Occipital lobe (tissue), 1 donor: ENCODE measurements at regions not wholly inside any gene's neighbourhood (a gene's known extent, or its start where the extent isn't known, plus 50 kb on each side); places are given as distances from the start of the nearest gene placed in this dataset.
"Not testable (repeated sequence)": the region's sequence is repeated elsewhere in the genome, so short reads cannot be mapped to it uniquely, and the experiment has no call there.

Experiments
- DNase-seq: peaks from one replicate; lab custom pipeline; 2025; lab: John Stamatoyannopoulos, UW

- DNase-seq, result no peak
These were observed 273.2 kb upstream of the RGMA start for GRCh38 chr15:93362203-93362602.

- DNase-seq, result no peak
These were observed 272.7 kb upstream of the RGMA start for GRCh38 chr15:93361703-93362102.

GRCh38 chr15:93360976-93361375 lies 272.0 kb upstream of the RGMA start:
- DNase-seq, result no peak

GRCh38 chr15:93360318-93360717 lies 271.3 kb upstream of the RGMA start:
- DNase-seq, result no peak

- DNase-seq, result no peak
These were observed 270.6 kb upstream of the RGMA start for GRCh38 chr15:93359425-93360131.

- no peak for DNase-seq
These were observed 270.0 kb upstream of the RGMA start for GRCh38 chr15:93359060-93359408.

GRCh38 chr15:93358166-93359059 lies 269.4 kb upstream of the RGMA start:
- no peak for DNase-seq

GRCh38 chr15:93348711-93349545 lies 259.9 kb upstream of the RGMA start:
- no peak for DNase-seq

GRCh38 chr15:93347986-93348385 lies 259.0 kb upstream of the RGMA start:
- no peak for DNase-seq

GRCh38 chr15:93345981-93346380 lies 257.0 kb upstream of the RGMA start:
- no peak for DNase-seq

- DNase-seq, result not testable (repeated sequence)
These were observed 254.4 kb upstream of the RGMA start for GRCh38 chr15:93343402-93343801.

GRCh38 chr15:93341164-93341563 lies 252.2 kb upstream of the RGMA start:
- no peak for DNase-seq

- DNase-seq, result no peak
These were observed 251.4 kb upstream of the RGMA start for GRCh38 chr15:93340406-93340805.

- no peak for DNase-seq
These were observed 244.8 kb upstream of the RGMA start for GRCh38 chr15:93333796-93334195.

GRCh38 chr15:93333126-93333525 lies 244.1 kb upstream of the RGMA start:
- not testable (repeated sequence) for DNase-seq

- no peak for DNase-seq
These were observed 243.2 kb upstream of the RGMA start for GRCh38 chr15:93332168-93332553.

GRCh38 chr15:93331545-93332167 lies 242.6 kb upstream of the RGMA start:
- peak; percentile 11 for DNase-seq

GRCh38 chr15:93330912-93331544 lies 242.0 kb upstream of the RGMA start:
- DNase-seq, result no peak

GRCh38 chr15:93327364-93327763 lies 238.4 kb upstream of the RGMA start:
- no peak for DNase-seq

- DNase-seq, result no peak
These were observed 235.4 kb upstream of the RGMA start for GRCh38 chr15:93324186-93324975.
